SK-N-SH (cell line): ENCODE measurements at regions not wholly inside any gene's neighbourhood (a gene's known extent, or its start where the extent isn't known, plus 50 kb on each side); places are given as distances from the start of the nearest gene placed in this dataset.
A peak's percentile ranks its signal among the peaks of the same experiment; 100 is the strongest.

Experiments
- CTCF ChIA-PET: fragments of 300-600, 350-600 bp; formaldehyde crosslinking; extraction: SDS; loops from one replicate; lab custom pipeline; 2021; lab: Yijun Ruan, JAX
- POLR2A ChIA-PET: fragments of 350-600 bp; sonication (Branson Sonifier 250); formaldehyde crosslinking; extraction: SDS; loops from one replicate; lab custom pipeline; 2020; ENCODE audit warnings: antibody characterized with exemption, inconsistent platforms; lab: Yijun Ruan, JAX
- DNase-seq: peaks from one replicate; pipeline ENCODE4 v3.0.0; 2012
- H2AFZ ChIP-seq: fragments of 200-600 bp; sonication (generic); 2 replicates; pipeline ENCODE4 v1.8.1; 2016; ENCODE audit warnings: antibody characterized with exemption, mild to moderate bottlenecking, low read depth
- H3F3A ChIP-seq: fragments of 200-600 bp; sonication (generic); replicated peaks from 2 replicates; pipeline ENCODE3; 2016; ENCODE audit warnings: antibody characterized with exemption, mild to moderate bottlenecking; ENCODE audit not compliant: insufficient read depth
- H3K27ac ChIP-seq, 2 experiments: fragments of 200-500 bp in 1 of 2; fragments of 200-600 bp in 1 of 2; sonication (Bioruptor generic) in 1 of 2; sonication (generic), shearing (Covaris generic) in 1 of 2; 2 replicates each; pipeline versions ENCODE4 v1.5.1 to v1.6.1; 2014 to 2016; ENCODE audit warnings: low read depth in 2 of 2, inconsistent platforms in 1 of 2, low read length in 1 of 2, mild to moderate bottlenecking in 1 of 2, mixed read lengths in 1 of 2
- H3K27me3 ChIP-seq: fragments of 200-600 bp; sonication (generic), shearing (Covaris generic); 2 replicates; pipeline ENCODE4 v1.6.1; 2016; ENCODE audit warnings: mixed run types; ENCODE audit not compliant: insufficient read depth
- H3K36me3 ChIP-seq, 2 experiments: fragments of 200-500 bp in 1 of 2; fragments of 200-600 bp in 1 of 2; sonication (Bioruptor generic) in 1 of 2; sonication (generic) in 1 of 2; replicated peaks in 1 of 2; 2 replicates each; pipeline versions ENCODE3 to v1.5.1; 2014 to 2016; ENCODE audit warnings: low read length in 1 of 2, mild to moderate bottlenecking in 1 of 2; ENCODE audit not compliant: insufficient read depth in 2 of 2, control insufficient read depth in 1 of 2
- H3K4me1 ChIP-seq, 2 experiments: fragments of 200-500 bp in 1 of 2; fragments of 200-600 bp in 1 of 2; sonication (Bioruptor generic) in 1 of 2; sonication (generic), shearing (Covaris generic) in 1 of 2; 2 replicates each; pipeline versions ENCODE4 v1.5.1 to v1.6.1; 2014 to 2016; ENCODE audit warnings: low read depth in 1 of 2, low read length in 1 of 2, mixed run types in 1 of 2; ENCODE audit not compliant: insufficient read depth in 2 of 2, control insufficient read depth in 1 of 2
- H3K4me2 ChIP-seq: fragments of 200-600 bp; sonication (generic), shearing (Covaris generic); 2 replicates; pipeline ENCODE4 v1.6.1; 2017; ENCODE audit warnings: mixed run types
- H3K4me3 ChIP-seq, 2 experiments: fragments of 200-500 bp in 1 of 2; fragments of 200-600 bp in 1 of 2; sonication (Bioruptor generic) in 1 of 2; sonication (generic), shearing (Covaris generic) in 1 of 2; 2 replicates each; pipeline versions ENCODE4 v1.5.1 to v1.8.1; 2014 to 2016; ENCODE audit warnings: low read depth in 2 of 2, inconsistent platforms in 1 of 2, low read length in 1 of 2, mild to moderate bottlenecking in 1 of 2, mixed read lengths in 1 of 2, moderate library complexity in 1 of 2
- H3K79me2 ChIP-seq: fragments of 200-600 bp; sonication (generic); 2 replicates; pipeline ENCODE4 v1.8.1; 2017; ENCODE audit warnings: mild to moderate bottlenecking; ENCODE audit not compliant: insufficient read depth
- H3K9ac ChIP-seq: fragments of 200-600 bp; sonication (generic); 2 replicates; pipeline ENCODE4 v1.6.1; 2017; ENCODE audit warnings: mixed run types
- H3K9me2 ChIP-seq: fragments of 200-600 bp; sonication (generic); 2 replicates; pipeline ENCODE4 v1.6.1; 2017; ENCODE audit warnings: mixed run types
- H3K9me3 ChIP-seq: fragments of 200-600 bp; sonication (generic); 2 replicates; pipeline ENCODE4 v1.6.1; 2017; ENCODE audit warnings: mixed run types, mild to moderate bottlenecking, moderate library complexity
- H4K20me1 ChIP-seq: fragments of 200-600 bp; sonication (generic); 2 replicates; pipeline ENCODE4 v1.6.1; 2017; ENCODE audit warnings: mild to moderate bottlenecking, mixed run types; ENCODE audit not compliant: insufficient read depth
- CHD2 ChIP-seq: fragments of 150-350 bp; IDR thresholded peaks from 2 replicates; pipeline ENCODE4 v1.6.1; 2018; ENCODE audit warnings: low read length; ENCODE audit not compliant: partially characterized antibody
- CTCF ChIP-seq: fragments of 200-600 bp; sonication (generic); IDR thresholded peaks from 2 replicates; pipeline ENCODE4 v1.6.1; 2017; ENCODE audit warnings: antibody characterized with exemption, mild to moderate bottlenecking, moderate library complexity
- EZH2phosphoT487 ChIP-seq: fragments of 200-600 bp; sonication (generic); IDR thresholded peaks from 2 replicates; pipeline ENCODE4 v1.6.1; 2017; ENCODE audit warnings: low read depth, mixed run types, mild to moderate bottlenecking, antibody characterized with exemption, moderate library complexity, borderline replicate concordance
- FOXJ3 ChIP-seq: sonication (generic); formaldehyde crosslinking; IDR thresholded peaks from 2 replicates; pipeline ENCODE4 v1.5.1; 2020; ENCODE audit warnings: mild to moderate bottlenecking, missing genetic modification reagents
- GABPA ChIP-seq: IDR thresholded peaks from 2 replicates; pipeline ENCODE4 v1.4.0; 2012; ENCODE audit warnings: low read depth, mild to moderate bottlenecking
- MEF2A ChIP-seq: IDR thresholded peaks from 2 replicates; pipeline ENCODE4 v1.4.0; 2012; ENCODE audit warnings: low read depth, borderline replicate concordance
- NRF1 ChIP-seq: IDR thresholded peaks from 2 replicates; pipeline ENCODE4 v1.6.1; 2012; ENCODE audit warnings: low read depth, mild to moderate bottlenecking, low read length
- PBX3 ChIP-seq: IDR thresholded peaks from 2 replicates; pipeline ENCODE4; 2012
- POLR2AphosphoS5 ChIP-seq: IDR thresholded peaks from 2 replicates; pipeline ENCODE4 v1.6.1; 2012; ENCODE audit warnings: low read depth, low read length
- RAD21 ChIP-seq: IDR thresholded peaks from 2 replicates; pipeline ENCODE4 v1.6.1; 2012; ENCODE audit warnings: mild to moderate bottlenecking, low read length
- RFX5 ChIP-seq: IDR thresholded peaks from 2 replicates; pipeline ENCODE4 v1.6.1; 2012; ENCODE audit warnings: mild to moderate bottlenecking, improper control_type of control experiment, low read length
- RXRA ChIP-seq: IDR thresholded peaks from 2 replicates; pipeline ENCODE4 v1.4.0; 2012; ENCODE audit warnings: low read depth, mild to moderate bottlenecking, borderline replicate concordance
- TCF12 ChIP-seq: IDR thresholded peaks from 2 replicates; pipeline ENCODE4 v1.4.0; 2012
- TEAD4 ChIP-seq: IDR thresholded peaks from 2 replicates; pipeline ENCODE4 v1.4.0; 2012; ENCODE audit warnings: mild to moderate bottlenecking, borderline replicate concordance; ENCODE audit not compliant: insufficient read depth
- USF1 ChIP-seq: IDR thresholded peaks from 2 replicates; pipeline ENCODE4 v1.4.0; 2012; ENCODE audit warnings: low read depth, borderline replicate concordance
- ZBTB33 ChIP-seq: IDR thresholded peaks from 2 replicates; pipeline ENCODE4 v1.4.0; 2012; ENCODE audit warnings: low read depth, borderline replicate concordance
- WGBS: methylation state at CpG from one replicate; pipeline ENCODE4 v1.1.6; 2017; ENCODE audit warnings: low lambda C conversion rate; 5-methylcytosine and 5-hydroxymethylcytosine counted together

GRCh38 chr3:40720863-40721262 lies 196.1 kb downstream of the ZNF621 start:
- Histone ChIP-seq H3K9ac (no peak overlapping the region), H3K27ac (no peak overlapping the region), H3K27me3 (no peaks in the 10 kb centered on the region), H3K79me2 (no peaks in the 10 kb centered on the region), H4K20me1 (no peaks in the 10 kb centered on the region), H3K4me1 (peaks cover 0 to 15% of the 10 kb centered on the region in 2 experiments; a peak in 2 of 4 replicates), H3K9me2 (no peaks in the 10 kb centered on the region), H3K9me3 (no peaks in the 10 kb centered on the region), H2AFZ (no peak overlapping the region), H3K4me3 (no peak overlapping the region), H3K36me3 (no peaks in the 10 kb centered on the region), H3K4me2 (no peak overlapping the region), H3F3A (no peaks in the 10 kb centered on the region)
- TF ChIP-seq CTCF (no peak), USF1 (no peak), CHD2 (no peak), RFX5 (no peak), RAD21 (no peak), GABPA (no peak), MEF2A (no peak), FOXJ3 (no peak), NRF1 (no peak), POLR2AphosphoS5 (no peak), PBX3 (no peak), ZBTB33 (no peak), RXRA (no peak), TEAD4 (no peak), TCF12 (no peak), EZH2phosphoT487 (no peak)
- WGBS: 14% methylated on average over 2 of the region's 3 CpGs
- CTCF ChIA-PET: interaction anchor here (1.1 to 2.0 kb wide), 2 partner anchors 136 to 484 kb away, joined by 4 to 7 read pairs; no protein-coding TSS in a partner anchor
- POLR2A ChIA-PET: no interaction called here
- DNase-seq: peak; percentile 25
